ENCODE measurements at regions not wholly inside any gene's neighbourhood (a gene's known extent, or its start where the extent isn't known, plus 50 kb on each side); places are given as distances from the start of the nearest gene placed in this dataset.
A peak's percentile ranks its signal among the peaks of the same experiment; 100 is the strongest.

DNA sequence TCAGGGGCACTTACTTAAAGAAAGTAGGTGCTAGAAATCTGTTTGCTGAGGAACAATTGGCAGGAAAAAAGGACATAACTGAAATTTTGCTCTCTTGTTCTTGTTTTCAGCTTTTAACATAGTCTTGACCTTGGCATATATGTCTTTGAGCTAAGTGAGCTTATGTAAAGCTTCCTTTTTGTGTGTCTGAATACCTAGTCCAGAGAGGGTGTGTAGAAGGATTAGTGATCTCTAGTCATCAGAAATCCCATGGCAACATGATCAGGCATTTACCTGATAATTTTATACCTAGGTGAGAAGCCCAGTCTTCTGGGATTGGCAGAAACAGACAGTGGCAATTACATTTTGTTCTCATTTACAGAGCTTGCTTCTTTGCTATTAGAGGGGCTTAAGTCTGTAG is 166.1 kb downstream of the SNAPC1 start:
- Mint-ChIP-seq H3K36me3 (ENCODE audit: low read depth) (no peaks in the 10 kb centered on the region), H3K9me3 (no peaks in the 10 kb centered on the region), H3K27ac (peak overlapping the region; percentile 58 to 78 (median 65)), H3K4me1 (peaks cover 34% of the 10 kb centered on the region), H3K4me3 (no peak overlapping the region), H3K27me3 (ENCODE audit: low read depth) (no peaks in the 10 kb centered on the region)
- TF ChIP-seq, protein P1, sequence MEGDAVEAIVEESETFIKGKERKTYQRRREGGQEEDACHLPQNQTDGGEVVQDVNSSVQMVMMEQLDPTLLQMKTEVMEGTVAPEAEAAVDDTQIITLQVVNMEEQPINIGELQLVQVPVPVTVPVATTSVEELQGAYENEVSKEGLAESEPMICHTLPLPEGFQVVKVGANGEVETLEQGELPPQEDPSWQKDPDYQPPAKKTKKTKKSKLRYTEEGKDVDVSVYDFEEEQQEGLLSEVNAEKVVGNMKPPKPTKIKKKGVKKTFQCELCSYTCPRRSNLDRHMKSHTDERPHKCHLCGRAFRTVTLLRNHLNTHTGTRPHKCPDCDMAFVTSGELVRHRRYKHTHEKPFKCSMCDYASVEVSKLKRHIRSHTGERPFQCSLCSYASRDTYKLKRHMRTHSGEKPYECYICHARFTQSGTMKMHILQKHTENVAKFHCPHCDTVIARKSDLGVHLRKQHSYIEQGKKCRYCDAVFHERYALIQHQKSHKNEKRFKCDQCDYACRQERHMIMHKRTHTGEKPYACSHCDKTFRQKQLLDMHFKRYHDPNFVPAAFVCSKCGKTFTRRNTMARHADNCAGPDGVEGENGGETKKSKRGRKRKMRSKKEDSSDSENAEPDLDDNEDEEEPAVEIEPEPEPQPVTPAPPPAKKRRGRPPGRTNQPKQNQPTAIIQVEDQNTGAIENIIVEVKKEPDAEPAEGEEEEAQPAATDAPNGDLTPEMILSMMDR (IDR thresholded peaks at IDR 0.05; ENCODE audit: unreplicated experiment in 3 of 3): no peak

DNA sequence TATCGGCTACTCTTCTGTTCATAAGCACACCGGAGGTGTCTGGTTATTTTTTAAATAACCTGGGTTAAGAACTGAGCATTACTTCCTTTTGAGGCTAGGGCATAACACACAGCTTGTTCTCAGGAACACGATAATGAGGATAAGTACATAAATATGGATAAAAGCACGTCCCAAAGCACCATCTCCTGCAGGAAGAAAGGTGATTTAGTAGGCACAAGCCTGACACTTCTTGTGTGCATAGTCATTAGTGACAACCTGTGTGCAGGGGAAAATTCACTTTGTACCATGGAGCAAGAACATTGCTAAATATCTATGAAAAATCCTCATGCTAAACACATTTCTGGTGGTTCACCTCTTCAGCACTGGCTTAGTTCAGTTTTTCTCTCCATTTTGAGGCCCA is 166.5 kb downstream of the SNAPC1 start:
- TF ChIP-seq, protein P1 (IDR thresholded peaks at IDR 0.05; ENCODE audit: unreplicated experiment in 3 of 3): no peak
- no peaks in the 10 kb centered on the region for H3K36me3 Mint-ChIP-seq (ENCODE audit: low read depth)
- no peaks in the 10 kb centered on the region for H3K9me3 Mint-ChIP-seq
- H3K4me1 Mint-ChIP-seq: peaks cover 34% of the 10 kb centered on the region
- H3K27ac Mint-ChIP-seq: no peak overlapping the region
- no peaks in the 10 kb centered on the region for H3K27me3 Mint-ChIP-seq (ENCODE audit: low read depth)
- H3K4me3 Mint-ChIP-seq: no peak overlapping the region

DNA sequence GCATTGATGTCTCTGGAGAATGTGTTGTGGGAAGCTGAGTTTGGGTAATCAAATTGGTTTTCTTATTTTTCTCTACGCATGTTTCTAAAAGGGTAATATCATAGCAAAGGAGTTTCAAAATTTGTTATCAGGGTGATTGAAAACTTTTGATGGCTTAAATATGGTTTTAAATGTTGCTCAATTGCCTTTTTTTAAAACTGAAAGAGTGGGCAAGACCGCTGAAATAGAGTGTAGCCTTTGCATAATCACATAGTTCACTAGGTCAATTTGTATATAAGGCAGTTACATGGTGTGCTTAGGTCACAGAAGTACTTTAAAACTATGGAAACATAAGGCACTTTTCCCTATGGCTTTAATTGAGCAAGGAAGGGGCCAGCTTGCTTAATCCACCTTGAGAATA is 167.4 kb downstream of the SNAPC1 start:
- H3K4me3 Mint-ChIP-seq: no peak overlapping the region

DNA sequence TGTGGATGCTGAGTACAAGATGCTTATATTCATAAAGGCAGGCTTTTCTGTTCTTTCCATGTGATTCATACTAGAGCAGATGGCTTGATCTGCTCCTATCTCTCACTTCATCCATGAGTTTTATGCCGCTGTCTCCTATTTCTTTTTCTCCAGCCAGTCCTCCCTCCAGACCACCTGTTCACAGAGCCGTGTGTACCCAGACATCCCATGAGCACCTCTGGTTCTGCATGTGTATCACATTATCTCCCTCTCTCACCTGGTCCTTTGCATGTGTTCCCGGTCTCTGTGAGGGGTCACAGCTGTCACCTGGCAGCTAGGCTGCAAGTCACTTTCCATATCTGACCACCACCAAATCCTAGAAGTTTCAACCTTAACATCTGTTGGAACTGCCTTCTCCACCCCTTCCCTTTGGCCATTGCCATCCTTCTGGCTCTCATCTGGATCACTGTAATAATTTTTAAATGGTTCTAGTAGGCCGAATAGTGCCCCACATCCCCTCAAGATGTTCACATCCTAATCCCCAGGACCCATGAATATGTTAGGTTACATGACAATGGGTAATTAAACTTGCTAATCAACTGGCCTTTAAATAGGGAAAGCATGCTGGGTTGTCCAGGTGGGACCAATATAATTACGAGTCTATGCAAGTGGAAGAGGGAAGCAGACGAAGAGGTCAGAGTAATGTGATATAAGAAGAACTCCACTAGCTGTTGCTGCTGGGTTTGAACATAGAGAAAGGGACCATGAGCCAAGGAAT is 168.1 kb downstream of the SNAPC1 start:
- Mint-ChIP-seq H3K36me3 (ENCODE audit: low read depth) (no peaks in the 10 kb centered on the region), H3K4me1 (peaks cover 29% of the 10 kb centered on the region), H3K4me3 (no peak overlapping the region), H3K27me3 (ENCODE audit: low read depth) (no peaks in the 10 kb centered on the region), H3K27ac (no peak overlapping the region), H3K9me3 (no peaks in the 10 kb centered on the region)
- TF ChIP-seq, protein P1 (IDR thresholded peaks at IDR 0.05; ENCODE audit: unreplicated experiment in 3 of 3): no peak

More for the DNA sequence above, 167.4 kb downstream of the SNAPC1 start:
- H3K36me3 Mint-ChIP-seq (ENCODE audit: low read depth): no peaks in the 10 kb centered on the region
- H3K27ac Mint-ChIP-seq: no peak overlapping the region
- TF ChIP-seq, protein P1 (IDR thresholded peaks at IDR 0.05; ENCODE audit: unreplicated experiment in 3 of 3): no peak
- H3K9me3 Mint-ChIP-seq: no peaks in the 10 kb centered on the region
- no peaks in the 10 kb centered on the region for H3K27me3 Mint-ChIP-seq (ENCODE audit: low read depth)
- peaks cover 34% of the 10 kb centered on the region for H3K4me1 Mint-ChIP-seq

DNA sequence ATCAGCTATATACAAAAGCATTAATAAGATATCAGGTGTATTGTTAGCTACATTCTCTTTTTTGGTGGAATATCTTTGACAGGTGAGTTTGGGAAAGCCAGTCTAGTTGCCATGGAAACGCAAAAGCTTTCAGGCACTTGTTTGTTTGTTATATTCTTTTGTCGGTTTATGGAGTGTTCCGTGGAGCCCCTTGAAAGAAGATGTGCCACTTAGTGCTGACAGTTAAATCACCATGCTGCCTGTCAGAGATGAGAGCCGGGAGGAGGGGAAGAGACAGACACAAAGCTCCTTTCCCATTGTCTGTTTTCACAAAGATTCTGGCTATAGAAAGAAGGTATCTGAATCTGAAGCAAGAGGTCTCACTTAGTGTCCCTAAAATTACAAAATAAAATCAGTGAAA is 170.8 kb downstream of the SNAPC1 start:
- Mint-ChIP-seq H3K27me3 (ENCODE audit: low read depth) (no peaks in the 10 kb centered on the region), H3K27ac (no peak overlapping the region), H3K36me3 (ENCODE audit: low read depth) (no peaks in the 10 kb centered on the region), H3K9me3 (no peaks in the 10 kb centered on the region), H3K4me1 (peaks cover 9% of the 10 kb centered on the region), H3K4me3 (no peak overlapping the region)
- TF ChIP-seq, protein P1 (IDR thresholded peaks at IDR 0.05; ENCODE audit: unreplicated experiment in 3 of 3): no peak

DNA sequence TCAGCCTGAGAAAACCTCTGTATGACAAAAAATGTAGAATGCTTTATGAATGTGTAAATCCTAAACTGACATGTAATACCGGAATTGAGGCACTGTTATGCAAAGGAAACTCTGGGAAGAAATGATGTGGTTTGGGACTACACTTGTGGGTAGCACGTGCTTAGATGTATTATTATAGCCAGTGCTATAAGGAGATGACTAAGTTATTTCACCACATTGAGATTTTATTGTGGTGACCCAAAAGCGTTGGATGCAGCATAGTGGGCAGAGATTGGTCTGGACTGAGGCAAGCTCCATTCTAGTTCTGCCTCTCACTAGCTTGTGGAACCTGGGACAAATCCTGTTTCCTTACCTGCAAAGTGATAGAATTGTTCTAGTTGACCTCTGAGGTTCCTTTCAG is 172.2 kb downstream of the SNAPC1 start:
- TF ChIP-seq, protein P1 (IDR thresholded peaks at IDR 0.05; ENCODE audit: unreplicated experiment in 3 of 3): no peak
- Mint-ChIP-seq H3K27ac (no peak overlapping the region), H3K4me1 (no peaks in the 10 kb centered on the region), H3K36me3 (ENCODE audit: low read depth) (no peaks in the 10 kb centered on the region), H3K27me3 (ENCODE audit: low read depth) (no peaks in the 10 kb centered on the region), H3K9me3 (no peaks in the 10 kb centered on the region), H3K4me3 (no peak overlapping the region)

All from nephron (organoid).